GM19438 (cell line): ENCODE measurements at regions not wholly inside any gene's neighbourhood (a gene's known extent, or its start where the extent isn't known, plus 50 kb on each side); places are given as distances from the start of the nearest gene placed in this dataset.

Experiments
- ATAC-seq: cut with Tn5 transposase; IDR thresholded peaks from one replicate; pipeline ENCODE4 v1.9.1; 2021; ENCODE audit warnings: low read depth; ENCODE audit not compliant: unreplicated experiment

- ATAC-seq = no peak
These were observed 52.6 kb upstream of the RBPJ start for GRCh38 chr4:26268246-26268645.

- ATAC-seq = no peak
These were observed 51.8 kb upstream of the RBPJ start for GRCh38 chr4:26269038-26269437.
